ENCODE measurements at regions not wholly inside any gene's neighbourhood (a gene's known extent, or its start where the extent isn't known, plus 50 kb on each side); places are given as distances from the start of the nearest gene placed in this dataset.

DNA sequence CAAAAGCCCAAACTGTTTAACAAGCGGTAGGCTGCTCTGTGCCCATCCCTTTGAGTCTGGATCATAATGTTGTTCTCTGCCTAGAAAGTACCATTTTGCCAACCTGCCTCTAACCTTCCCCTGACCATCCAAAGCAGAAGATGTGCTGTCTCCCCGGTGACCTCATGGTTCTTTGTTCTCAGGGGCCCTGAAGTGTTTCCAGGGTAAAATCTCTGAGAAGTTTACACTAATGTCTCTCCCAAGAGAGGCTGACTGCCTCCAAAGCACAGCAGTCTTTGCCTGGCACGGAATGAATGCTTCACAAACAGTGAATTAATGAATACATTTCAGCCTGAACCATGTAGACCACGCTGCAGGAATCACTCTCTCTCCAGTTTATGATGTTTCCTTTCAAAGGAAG is 523.8 kb upstream of the CELF2 start:
- TF ChIP-seq EP300 (IDR thresholded peaks at IDR 0.05; ENCODE audit: borderline replicate concordance) (no peak), ZBTB7A (IDR thresholded peaks at IDR 0.05; ENCODE audit: low read depth) (no peak), CREB1 (IDR thresholded peaks at IDR 0.05; ENCODE audit: low read depth) (no peak), MAX (IDR thresholded peaks at IDR 0.05) (no peak), YY1 (IDR thresholded peaks at IDR 0.05; ENCODE audit: low read depth) (no peak), TCF12 (IDR thresholded peaks at IDR 0.05; ENCODE audit: low read depth) (no peak), EGR1 (IDR thresholded peaks at IDR 0.05) (no peak)

GRCh38 chr10:10497245-10497644 is 520.4 kb upstream of the CELF2 start:
- TF ChIP-seq YY1 (IDR thresholded peaks at IDR 0.05; ENCODE audit: low read depth): no peak
- TF ChIP-seq, protein P1, sequence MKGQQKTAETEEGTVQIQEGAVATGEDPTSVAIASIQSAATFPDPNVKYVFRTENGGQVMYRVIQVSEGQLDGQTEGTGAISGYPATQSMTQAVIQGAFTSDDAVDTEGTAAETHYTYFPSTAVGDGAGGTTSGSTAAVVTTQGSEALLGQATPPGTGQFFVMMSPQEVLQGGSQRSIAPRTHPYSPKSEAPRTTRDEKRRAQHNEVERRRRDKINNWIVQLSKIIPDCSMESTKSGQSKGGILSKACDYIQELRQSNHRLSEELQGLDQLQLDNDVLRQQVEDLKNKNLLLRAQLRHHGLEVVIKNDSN (IDR thresholded peaks at IDR 0.05): no peak
- TF ChIP-seq TCF12 (IDR thresholded peaks at IDR 0.05; ENCODE audit: low read depth): no peak

DNA sequence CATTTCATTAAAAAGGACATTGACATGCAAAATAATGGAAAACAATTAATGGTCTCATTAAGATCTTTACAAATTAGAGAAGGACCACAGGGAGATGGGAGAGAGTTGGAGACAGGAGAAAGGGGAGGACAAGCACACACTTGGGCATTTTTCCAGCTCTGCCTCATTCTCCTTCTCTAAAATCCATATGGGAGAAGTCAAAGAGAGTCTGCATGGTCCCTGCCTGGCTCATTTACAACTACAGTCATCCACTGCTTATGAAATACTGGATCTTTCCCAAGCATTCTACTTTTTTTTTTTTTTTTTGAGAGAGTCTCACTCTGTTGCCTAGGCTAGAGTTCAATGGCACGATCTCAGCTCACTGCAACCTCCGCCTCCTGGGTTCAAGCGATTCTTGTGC is 518.9 kb upstream of the CELF2 start:
- TF ChIP-seq MAX (IDR thresholded peaks at IDR 0.05) (no peak), CEBPB (IDR thresholded peaks at IDR 0.05) (no peak), EGR1 (IDR thresholded peaks at IDR 0.05) (no peak), TAF1 (IDR thresholded peaks at IDR 0.05; ENCODE audit: low read depth) (no peak), YY1 (IDR thresholded peaks at IDR 0.05; ENCODE audit: low read depth) (no peak), TCF12 (IDR thresholded peaks at IDR 0.05; ENCODE audit: low read depth) (no peak), NFIC (IDR thresholded peaks at IDR 0.05) (no peak), RAD21 (IDR thresholded peaks at IDR 0.05; ENCODE audit: low read depth) (no peak), REST (IDR thresholded peaks at IDR 0.05; ENCODE audit: low read depth) (no peak), CREB1 (IDR thresholded peaks at IDR 0.05; ENCODE audit: low read depth) (no peak), ZBTB7A (IDR thresholded peaks at IDR 0.05; ENCODE audit: low read depth) (no peak), EP300 (IDR thresholded peaks at IDR 0.05; ENCODE audit: borderline replicate concordance) (no peak)
- TF ChIP-seq, protein P1 (IDR thresholded peaks at IDR 0.05): no peak

DNA sequence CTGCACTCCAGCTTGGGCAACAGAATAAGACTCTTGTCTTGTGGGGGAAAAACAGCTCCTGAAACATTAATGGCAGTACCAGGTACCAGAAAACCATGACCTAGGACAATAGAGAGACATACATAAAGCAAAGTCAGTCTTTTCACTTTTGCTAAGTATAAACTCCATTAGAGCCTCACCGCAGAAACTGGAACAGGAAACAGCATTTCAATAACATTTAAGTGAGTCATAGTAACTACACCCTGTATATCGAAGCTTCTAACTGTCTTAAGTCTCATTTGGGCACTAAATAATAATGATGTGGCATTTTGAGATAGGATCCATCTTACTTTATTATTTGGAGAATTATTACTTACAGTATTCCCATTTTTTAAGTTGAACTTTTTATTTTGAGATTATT is 517.8 kb upstream of the CELF2 start:
- TF ChIP-seq NFIC (IDR thresholded peaks at IDR 0.05) (no peak), MAX (IDR thresholded peaks at IDR 0.05) (no peak), CREB1 (IDR thresholded peaks at IDR 0.05; ENCODE audit: low read depth) (no peak), RAD21 (IDR thresholded peaks at IDR 0.05; ENCODE audit: low read depth) (no peak), YY1 (IDR thresholded peaks at IDR 0.05; ENCODE audit: low read depth) (no peak)
- TF ChIP-seq, protein P1 (IDR thresholded peaks at IDR 0.05): no peak

DNA sequence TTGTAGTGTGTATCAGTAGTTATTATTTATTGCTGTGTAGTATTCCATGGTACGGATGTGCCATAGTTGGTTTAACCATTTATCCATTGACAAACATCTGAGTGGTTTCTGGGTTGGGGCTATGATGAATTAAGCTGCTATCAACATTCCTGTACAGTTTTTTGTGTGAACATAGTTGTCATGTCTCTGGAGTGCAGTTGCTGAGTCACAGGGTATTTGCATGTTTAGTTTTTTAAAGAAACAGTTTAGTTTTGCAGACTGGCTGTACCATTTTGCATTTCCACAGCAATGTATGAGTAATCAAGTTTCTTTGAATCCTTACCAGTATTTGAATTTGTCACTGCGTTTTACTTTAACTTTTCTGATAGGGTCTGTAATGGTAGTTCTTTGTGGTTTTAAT is 516.7 kb upstream of the CELF2 start:
- no peak for TF ChIP-seq CREB1 (IDR thresholded peaks at IDR 0.05; ENCODE audit: low read depth)
- no peak for TF ChIP-seq NFIC (IDR thresholded peaks at IDR 0.05)
- TF ChIP-seq TEAD4 (IDR thresholded peaks at IDR 0.05): no peak
- TF ChIP-seq RAD21 (IDR thresholded peaks at IDR 0.05; ENCODE audit: low read depth): no peak
- TF ChIP-seq EGR1 (IDR thresholded peaks at IDR 0.05): no peak
- no peak for TF ChIP-seq FOXM1 (IDR thresholded peaks at IDR 0.05; ENCODE audit: borderline replicate concordance, low read depth)
- no peak for TF ChIP-seq TCF12 (IDR thresholded peaks at IDR 0.05; ENCODE audit: low read depth)
- no peak for TF ChIP-seq EP300 (IDR thresholded peaks at IDR 0.05; ENCODE audit: borderline replicate concordance)
- TF ChIP-seq, protein P1 (IDR thresholded peaks at IDR 0.05): no peak
- TF ChIP-seq ZBTB7A (IDR thresholded peaks at IDR 0.05; ENCODE audit: low read depth): no peak
- TF ChIP-seq YY1 (IDR thresholded peaks at IDR 0.05; ENCODE audit: low read depth): no peak
- TF ChIP-seq CEBPB (IDR thresholded peaks at IDR 0.05): no peak
- no peak for TF ChIP-seq TAF1 (IDR thresholded peaks at IDR 0.05; ENCODE audit: low read depth)
- TF ChIP-seq MAX (IDR thresholded peaks at IDR 0.05): no peak
- TF ChIP-seq REST (IDR thresholded peaks at IDR 0.05; ENCODE audit: low read depth): no peak
